HepG2 (cell line): ENCODE measurements at regions not wholly inside any gene's neighbourhood (a gene's known extent, or its start where the extent isn't known, plus 50 kb on each side); places are given as distances from the start of the nearest gene placed in this dataset.

Source experiments
- ATAC-seq: fragments of 200-7000 bp; cut with Tn5 transposase; 3 replicates; pipeline ENCODE4 v1.9.1; 2020; ENCODE audit warnings: mild to moderate bottlenecking, moderate library complexity
- BruUV-seq: library from RNA; stranded (reverse); fragments of 400-500 nt; replicated peaks from 2 replicates; lab custom pipeline; 2021; lab: Mats Ljungman, UMichigan
- CTCF ChIA-PET: fragments of 300-600 bp; formaldehyde crosslinking; extraction: SDS; loops from one replicate; lab custom pipeline; 2021; ENCODE audit warnings: low total read pairs, inconsistent platforms, low intra/inter-chr PET ratio; lab: Yijun Ruan, JAX
- POLR2A ChIA-PET: fragments of 350-600 bp; sonication (Branson Sonifier 250); formaldehyde crosslinking; loops from one replicate; lab custom pipeline; 2020; ENCODE audit warnings: antibody characterized with exemption, inconsistent platforms; lab: Yijun Ruan, JAX
- DNase-seq: peaks from one replicate; pipeline ENCODE4 v3.0.0-alpha.2; 2015; ENCODE audit warnings: low spot score
- FAIRE-seq: peaks from 3 replicates; lab custom pipeline; 2011; peaks lifted over from hg19 to GRCh38; lab: Jason Lieb, UNC
- H2AFZ ChIP-seq: one replicate; pipeline ENCODE4 v1.6.1; 2011; ENCODE audit warnings: low read length, inconsistent platforms
- H3K27ac ChIP-seq: fragments of 300-600 bp; 3 replicates; pipeline ENCODE4 v1.8.0; 2011; ENCODE audit warnings: mixed run types, mild to moderate bottlenecking, mixed read lengths, low read length, inconsistent platforms; ENCODE audit not compliant: insufficient read depth; ENCODE audit errors: extremely low read length
- H3K27me3 ChIP-seq, 2 experiments: fragments of 200-600 bp in 1 of 2; 2 replicates in 1 of 2; 3 replicates in 1 of 2; pipeline versions ENCODE4 v1.6.0 to v1.8.0; 2011; ENCODE audit warnings: low read length in 2 of 2, mild to moderate bottlenecking in 2 of 2, moderate library complexity in 2 of 2, inconsistent platforms in 1 of 2; ENCODE audit not compliant: insufficient read depth in 2 of 2, control insufficient read depth in 1 of 2
- H3K36me3 ChIP-seq, 2 experiments: fragments of 200-600 bp in 1 of 2; replicated peaks in 1 of 2; 2 replicates in 1 of 2; 3 replicates in 1 of 2; pipeline versions ENCODE4 v1.5.1 to v1.8.0; 2011; ENCODE audit warnings: low read length in 2 of 2, inconsistent platforms in 1 of 2; ENCODE audit not compliant: insufficient read depth in 2 of 2, control insufficient read depth in 1 of 2
- H3K4me1 ChIP-seq: 2 replicates; pipeline ENCODE4 v1.5.1; 2012; ENCODE audit warnings: low read length, inconsistent platforms; ENCODE audit not compliant: insufficient read depth
- H3K4me2 ChIP-seq: 2 replicates; pipeline ENCODE4 v1.6.0; 2011; ENCODE audit warnings: low read depth, low read length, inconsistent platforms
- H3K4me3 ChIP-seq, 3 experiments: fragments of 200-600 bp in 1 of 3; sonication (generic), shearing (Covaris generic) in 1 of 3; replicated peaks in 1 of 3; 2 replicates each; pipeline ENCODE4 v1.5.1; 2011 to 2016; ENCODE audit warnings: low read length in 3 of 3, inconsistent platforms in 2 of 3, low read depth in 2 of 3, mild to moderate bottlenecking in 2 of 3, control low read depth in 1 of 3, mixed read lengths in 1 of 3; ENCODE audit not compliant: insufficient read depth in 1 of 3
- H3K79me2 ChIP-seq: one replicate; pipeline ENCODE4 v1.6.1; 2011; ENCODE audit warnings: low read length, inconsistent platforms; ENCODE audit not compliant: insufficient read depth
- H3K9ac ChIP-seq: 2 replicates; pipeline ENCODE4 v1.6.0; 2011; ENCODE audit warnings: mild to moderate bottlenecking, low read depth, low read length, inconsistent platforms; ENCODE audit not compliant: insufficient read depth
- H3K9me3 ChIP-seq: 2 replicates; pipeline ENCODE4 v1.5.1; 2012; ENCODE audit warnings: mild to moderate bottlenecking, low read length
- H4K20me1 ChIP-seq: 2 replicates; pipeline ENCODE4 v1.6.0; 2011; ENCODE audit warnings: inconsistent platforms, mild to moderate bottlenecking, low read length, moderate library complexity; ENCODE audit not compliant: insufficient read depth
- FOXA3 ChIP-seq: IDR thresholded peaks from 2 replicates; pipeline ENCODE4 v1.6.1; 2016; ENCODE audit warnings: missing genetic modification reagents, missing compliant biosample characterization
- NFATC3 ChIP-seq: sonication (generic); formaldehyde crosslinking; IDR thresholded peaks from 2 replicates; pipeline ENCODE4 v1.5.1; 2020; ENCODE audit warnings: mild to moderate bottlenecking, missing genetic modification reagents
- ZNF441 ChIP-seq: sonication (generic); formaldehyde crosslinking; IDR thresholded peaks from 2 replicates; pipeline ENCODE4 v1.7.0; 2021; ENCODE audit warnings: missing genetic modification reagents, borderline replicate concordance
- ZNF768 ChIP-seq: sonication (generic); formaldehyde crosslinking; IDR thresholded peaks from 2 replicates; pipeline ENCODE4 v1.4.0; 2020; ENCODE audit warnings: missing genetic modification reagents
- WGBS: methylation state at CpG from one replicate; pipeline ENCODE4 v1.1.6; 2017; ENCODE audit warnings: low lambda C conversion rate; 5-methylcytosine and 5-hydroxymethylcytosine counted together
- in situ Hi-C: cut with HindIII; loops from 2 replicates; pipeline ENCODE4 v1.10.0; 2017; ENCODE audit warnings: low pct_unique_long_range_greater_than_20kb; ENCODE audit not compliant: extremely low pct_ligation_motif_present
- intact Hi-C: fragments of 100-400 bp; cut with micrococcal nuclease; formaldehyde crosslinking; loops from one replicate; pipeline ENCODE4 v1.10.0; 2022; ENCODE audit not compliant: unreplicated experiment
- TF ChIP-seq, protein P1 (sequence below): sonication (generic); formaldehyde crosslinking; IDR thresholded peaks from 2 replicates; pipeline ENCODE4 v1.4.0; 2020; ENCODE audit warnings: missing genetic modification reagents, borderline replicate concordance

DNA sequence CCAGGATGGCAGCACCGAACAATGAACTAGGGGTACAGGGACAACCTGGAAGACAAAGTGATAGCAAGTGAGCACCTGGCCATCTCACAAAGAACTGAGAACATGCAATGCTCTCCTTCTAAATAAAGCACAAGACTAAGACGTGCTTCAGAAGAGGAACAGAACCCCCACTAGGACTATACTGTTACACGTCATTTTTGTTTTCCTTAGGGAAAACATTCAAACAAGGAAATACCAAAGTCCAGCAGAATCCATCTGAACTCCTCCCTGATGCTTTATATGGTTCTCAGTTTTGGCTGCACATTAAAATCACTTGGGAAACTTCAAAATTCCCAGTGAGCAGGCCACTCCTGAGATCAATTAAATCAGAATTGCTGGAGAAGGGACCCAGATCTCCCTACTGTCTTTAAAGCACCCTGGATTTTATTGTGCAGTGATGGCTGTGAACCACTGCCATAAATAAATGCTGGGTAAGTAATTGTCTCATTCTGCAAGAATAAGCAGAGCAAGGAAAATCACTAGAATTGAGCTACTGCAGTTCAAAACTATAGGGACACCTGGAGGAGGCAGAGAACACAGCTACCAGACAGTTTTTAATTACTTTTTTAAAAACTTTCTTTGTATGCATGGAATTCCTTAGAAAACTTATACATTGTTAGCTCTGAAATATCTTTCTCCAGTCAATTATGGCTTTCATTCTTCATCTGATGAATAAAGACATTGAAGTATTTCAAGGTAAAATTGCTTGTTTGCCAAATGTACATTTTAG, 866.5 kb upstream of the GHITM start:
- no peak for ATAC-seq
- no peaks in the 10 kb centered on the region for H3K4me1 ChIP-seq
- POLR2A ChIA-PET = no interaction called here
- no peaks in the 10 kb centered on the region for H3K79me2 ChIP-seq
- CTCF ChIA-PET = no interaction called here
- no peak for FAIRE-seq
- no peak for DNase-seq
- no peaks in the 10 kb centered on the region for H3K36me3 ChIP-seq
- in situ Hi-C loops = no loop called here
- no TSS peak for BruUV-seq
- no peaks in the 10 kb centered on the region for H3K27me3 ChIP-seq
- intact Hi-C loops = no loop called here
- no peak overlapping the region for H2AFZ ChIP-seq
- peaks cover 81% of the 10 kb centered on the region for H3K9me3 ChIP-seq
- H4K20me1 ChIP-seq = no peaks in the 10 kb centered on the region
- no peak overlapping the region for H3K27ac ChIP-seq
- H3K4me3 ChIP-seq = no peak overlapping the region
- no peak overlapping the region for H3K9ac ChIP-seq
- TF ChIP-seq, protein P1, sequence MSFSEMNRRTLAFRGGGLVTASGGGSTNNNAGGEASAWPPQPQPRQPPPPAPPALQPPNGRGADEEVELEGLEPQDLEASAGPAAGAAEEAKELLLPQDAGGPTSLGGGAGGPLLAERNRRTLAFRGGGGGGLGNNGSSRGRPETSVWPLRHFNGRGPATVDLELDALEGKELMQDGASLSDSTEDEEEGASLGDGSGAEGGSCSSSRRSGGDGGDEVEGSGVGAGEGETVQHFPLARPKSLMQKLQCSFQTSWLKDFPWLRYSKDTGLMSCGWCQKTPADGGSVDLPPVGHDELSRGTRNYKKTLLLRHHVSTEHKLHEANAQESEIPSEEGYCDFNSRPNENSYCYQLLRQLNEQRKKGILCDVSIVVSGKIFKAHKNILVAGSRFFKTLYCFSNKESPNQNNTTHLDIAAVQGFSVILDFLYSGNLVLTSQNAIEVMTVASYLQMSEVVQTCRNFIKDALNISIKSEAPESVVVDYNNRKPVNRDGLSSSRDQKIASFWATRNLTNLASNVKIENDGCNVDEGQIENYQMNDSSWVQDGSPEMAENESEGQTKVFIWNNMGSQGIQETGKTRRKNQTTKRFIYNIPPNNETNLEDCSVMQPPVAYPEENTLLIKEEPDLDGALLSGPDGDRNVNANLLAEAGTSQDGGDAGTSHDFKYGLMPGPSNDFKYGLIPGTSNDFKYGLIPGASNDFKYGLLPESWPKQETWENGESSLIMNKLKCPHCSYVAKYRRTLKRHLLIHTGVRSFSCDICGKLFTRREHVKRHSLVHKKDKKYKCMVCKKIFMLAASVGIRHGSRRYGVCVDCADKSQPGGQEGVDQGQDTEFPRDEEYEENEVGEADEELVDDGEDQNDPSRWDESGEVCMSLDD = no peak
- 0% methylated on average over 2 of the region's 3 CpGs for WGBS
- no peak overlapping the region for H3K4me2 ChIP-seq

DNA sequence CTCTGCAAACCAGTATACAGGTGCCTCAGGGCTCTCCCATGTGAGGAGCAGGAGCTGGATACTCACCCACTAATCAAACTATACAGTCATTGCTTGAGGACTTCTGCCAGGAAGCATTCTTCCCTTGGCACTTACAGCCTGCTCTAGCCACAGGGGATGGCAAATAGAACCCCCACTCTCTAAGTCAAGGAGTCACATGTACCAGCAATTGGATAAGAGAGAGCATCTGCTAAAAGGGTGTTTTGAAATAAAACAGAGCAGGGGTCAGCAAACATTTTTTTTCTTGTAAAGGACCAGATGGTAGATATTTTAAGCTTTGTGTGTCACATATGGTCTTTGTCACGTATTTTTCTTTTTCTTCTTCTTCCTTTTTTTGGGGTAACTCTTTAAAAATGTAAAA, 865.2 kb upstream of the GHITM start:
- Histone ChIP-seq H3K27me3 (no peaks in the 10 kb centered on the region), H3K27ac (no peak overlapping the region), H2AFZ (no peak overlapping the region), H3K4me1 (no peaks in the 10 kb centered on the region), H3K79me2 (no peaks in the 10 kb centered on the region)
- BruUV-seq = no TSS peak
- POLR2A ChIA-PET = no interaction called here
- TF ChIP-seq NFATC3 = no peak
- no peak for TF ChIP-seq FOXA3 (CRISPR knock-in tag)
- TF ChIP-seq ZNF768 = no peak
- no peak for TF ChIP-seq ZNF441
- TF ChIP-seq, all 625 proteins: peak for 0
- FAIRE-seq (no peak), ATAC-seq (no peak), DNase-seq (no peak)
- Histone ChIP-seq H3K36me3 (no peaks in the 10 kb centered on the region), H3K4me3 (no peak overlapping the region), H3K9ac (no peak overlapping the region), H3K4me2 (no peak overlapping the region), H3K9me3 (peaks cover 72% of the 10 kb centered on the region), H4K20me1 (no peaks in the 10 kb centered on the region)
- CTCF ChIA-PET = no interaction called here
- in situ Hi-C loops (no loop called here), intact Hi-C loops (no loop called here)
- 0% methylated on average over 1 of the region's 1 CpG for WGBS
